Mesendoderm (in vitro differentiated cells): ENCODE measurements at regions not wholly inside any gene's neighbourhood (a gene's known extent, or its start where the extent isn't known, plus 50 kb on each side); places are given as distances from the start of the nearest gene placed in this dataset.

ENCODE experiments used
- DNase-seq: peaks from one replicate; pipeline ENCODE4 v3.0.0; 2013
- H2AK5ac ChIP-seq: 2 replicates; pipeline ENCODE4 v1.6.1; 2013; ENCODE audit warnings: low read length, inconsistent platforms
- H2BK120ac ChIP-seq: 2 replicates; pipeline ENCODE4 v1.6.1; 2013; ENCODE audit warnings: low read depth, mild to moderate bottlenecking, low read length, moderate library complexity, mixed read lengths
- H2BK15ac ChIP-seq: replicated peaks from 2 replicates; pipeline ENCODE4 v1.6.1; 2013; ENCODE audit warnings: low read depth, mild to moderate bottlenecking, moderate library complexity
- H2BK5ac ChIP-seq: 2 replicates; pipeline ENCODE4 v1.6.1; 2013; ENCODE audit warnings: low read length, inconsistent platforms
- H3K18ac ChIP-seq: 2 replicates; pipeline ENCODE4 v1.6.1; 2013; ENCODE audit warnings: mild to moderate bottlenecking, low read length, mixed read lengths
- H3K23ac ChIP-seq: one replicate; pipeline ENCODE4 v1.6.1; 2013; ENCODE audit warnings: low read length
- H3K27ac ChIP-seq: 2 replicates; pipeline ENCODE4 v1.5.1; 2013; ENCODE audit warnings: low read depth, mild to moderate bottlenecking, inconsistent platforms, low read length, moderate library complexity
- H3K27me3 ChIP-seq: 2 replicates; pipeline ENCODE4 v1.6.1; 2013; ENCODE audit warnings: low read length, control low read depth, mild to moderate bottlenecking, inconsistent platforms; ENCODE audit not compliant: insufficient read depth, poor library complexity
- H3K36me3 ChIP-seq: 2 replicates; pipeline ENCODE4 v1.6.1; 2013; ENCODE audit warnings: low read length, inconsistent platforms; ENCODE audit not compliant: control insufficient read depth, insufficient read depth
- H3K4ac ChIP-seq: one replicate; pipeline ENCODE4 v1.6.1; 2013; ENCODE audit warnings: low read depth, mild to moderate bottlenecking, low read length, moderate library complexity
- H3K4me1 ChIP-seq: 2 replicates; pipeline ENCODE4 v1.6.1; 2013; ENCODE audit warnings: low read depth, low read length, inconsistent platforms; ENCODE audit not compliant: control insufficient read depth
- H3K4me2 ChIP-seq: 2 replicates; pipeline ENCODE4 v1.6.1; 2013; ENCODE audit warnings: low read length
- H3K4me3 ChIP-seq: 2 replicates; pipeline ENCODE4 v1.5.1; 2013; ENCODE audit warnings: mild to moderate bottlenecking, low read length
- H3K56ac ChIP-seq: one replicate; pipeline ENCODE4 v1.6.1; 2013; ENCODE audit warnings: low read length
- H3K79me1 ChIP-seq: 2 replicates; pipeline ENCODE4 v1.6.1; 2013; ENCODE audit warnings: low read length, inconsistent platforms
- H3K79me2 ChIP-seq: 2 replicates; pipeline ENCODE4 v1.6.1; 2013; ENCODE audit warnings: mild to moderate bottlenecking, low read length; ENCODE audit not compliant: control insufficient read depth, insufficient read depth
- H3K9ac ChIP-seq: 2 replicates; pipeline ENCODE4 v1.6.1; 2013; ENCODE audit warnings: low read length, inconsistent platforms
- H4K5ac ChIP-seq: one replicate; pipeline ENCODE4 v1.6.1; 2013; ENCODE audit warnings: low read length
- H4K8ac ChIP-seq: one replicate; pipeline ENCODE4 v1.6.1; 2013; ENCODE audit warnings: low read depth, mild to moderate bottlenecking, control low read depth, low read length, moderate library complexity
- WGBS: extraction: QIAGEN DNeasy Blood & Tissue Kit; methylation state at CpG from one replicate; pipeline ENCODE4 v1.1.7; 2013; ENCODE audit warnings: low lambda C conversion rate, missing lambda C conversion rate; ENCODE audit not compliant: insufficient coverage; ENCODE audit errors: extremely low coverage; 5-methylcytosine and 5-hydroxymethylcytosine counted together

- Histone ChIP-seq H3K27me3 (no peaks in the 10 kb centered on the region), H3K79me1 (no peaks in the 10 kb centered on the region), H2BK120ac (no peak overlapping the region), H2BK5ac (no peak overlapping the region), H2BK15ac (no peak overlapping the region), H3K4me1 (no peaks in the 10 kb centered on the region), H3K18ac (no peak overlapping the region), H3K9ac (no peak overlapping the region), H3K4me3 (no peak overlapping the region), H3K27ac (no peak overlapping the region), H4K5ac (no peak overlapping the region), H3K79me2 (no peaks in the 10 kb centered on the region), H3K36me3 (no peaks in the 10 kb centered on the region), H3K23ac (no peak overlapping the region), H3K4me2 (no peak overlapping the region), H3K4ac (no peak overlapping the region), H2AK5ac (no peak overlapping the region), H3K56ac (no peak overlapping the region), H4K8ac (no peak overlapping the region)
- no CpG with 5 or more reads among the region's 1 CpG for WGBS
- DNase-seq: no peak
Measured at GRCh38 chr16:6111390-6111789, 1013.8 kb upstream of the EEF2KMT start.

DNA sequence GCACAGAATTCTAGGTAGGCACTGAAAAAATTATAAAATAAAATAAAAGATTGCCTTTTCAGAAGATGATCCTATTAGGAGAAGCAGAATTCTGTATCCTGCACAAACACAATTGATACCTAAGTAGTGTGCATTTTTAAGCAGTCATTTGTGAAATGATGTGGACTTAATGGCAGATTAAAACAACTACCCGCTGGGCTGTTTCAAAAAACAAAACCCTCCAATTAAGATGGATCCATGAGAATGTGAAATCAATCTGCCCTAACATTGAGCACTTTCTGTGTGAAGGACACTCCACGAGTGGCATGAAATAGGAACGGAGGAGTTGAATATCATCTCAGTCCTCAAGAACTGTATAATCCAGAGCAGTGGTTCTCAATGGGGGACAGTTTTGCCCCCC is 1012.8 kb upstream of the EEF2KMT start:
- H3K56ac ChIP-seq: no peak overlapping the region
- H4K5ac ChIP-seq: no peak overlapping the region
- H2AK5ac ChIP-seq: no peak overlapping the region
- H3K18ac ChIP-seq: no peak overlapping the region
- DNase-seq: no peak
- no peak overlapping the region for H3K9ac ChIP-seq
- H2BK15ac ChIP-seq: no peak overlapping the region
- H3K36me3 ChIP-seq: no peaks in the 10 kb centered on the region
- no peak overlapping the region for H3K23ac ChIP-seq
- H3K79me1 ChIP-seq: no peaks in the 10 kb centered on the region
- H3K4me2 ChIP-seq: no peak overlapping the region
- H3K4me3 ChIP-seq: no peak overlapping the region
- WGBS: no CpG with 5 or more reads among the region's 3 CpGs
- no peaks in the 10 kb centered on the region for H3K27me3 ChIP-seq
- no peaks in the 10 kb centered on the region for H3K79me2 ChIP-seq
- no peak overlapping the region for H3K4ac ChIP-seq
- no peak overlapping the region for H4K8ac ChIP-seq
- H2BK120ac ChIP-seq: no peak overlapping the region
- no peak overlapping the region for H2BK5ac ChIP-seq
- H3K27ac ChIP-seq: no peak overlapping the region
- H3K4me1 ChIP-seq: no peaks in the 10 kb centered on the region

DNA sequence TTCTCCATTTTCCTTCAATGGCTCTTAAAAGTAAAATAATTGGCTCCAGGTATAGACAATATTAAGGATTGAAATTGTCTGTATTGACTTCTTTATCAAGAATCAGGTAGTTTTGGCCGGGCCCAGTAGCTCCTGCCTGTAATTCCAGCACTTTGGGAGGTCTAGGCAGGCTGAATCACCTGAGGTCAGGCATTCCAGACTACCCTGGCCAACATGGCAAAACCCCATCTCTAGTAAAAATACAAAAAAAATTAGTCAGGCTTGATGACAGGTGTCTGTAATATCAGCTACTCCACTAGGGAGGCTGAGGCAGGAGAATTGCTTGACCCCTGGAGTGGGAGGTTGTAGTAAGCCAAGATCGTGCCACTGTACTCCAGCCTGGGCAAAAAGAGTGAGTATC is 1008.5 kb upstream of the EEF2KMT start:
- H3K27ac ChIP-seq: no peak overlapping the region
- no CpG with 5 or more reads among the region's 2 CpGs for WGBS
- H4K5ac ChIP-seq: no peak overlapping the region
- no peak overlapping the region for H2BK15ac ChIP-seq
- no peaks in the 10 kb centered on the region for H3K27me3 ChIP-seq
- H2AK5ac ChIP-seq: no peak overlapping the region
- no peak overlapping the region for H2BK5ac ChIP-seq
- no peak overlapping the region for H3K23ac ChIP-seq
- H3K4me2 ChIP-seq: no peak overlapping the region
- H3K79me1 ChIP-seq: no peaks in the 10 kb centered on the region
- H2BK120ac ChIP-seq: no peak overlapping the region
- H4K8ac ChIP-seq: no peak overlapping the region
- no peak overlapping the region for H3K18ac ChIP-seq
- H3K9ac ChIP-seq: no peak overlapping the region
- H3K4me1 ChIP-seq: no peaks in the 10 kb centered on the region
- H3K4me3 ChIP-seq: no peak overlapping the region
- H3K56ac ChIP-seq: no peak overlapping the region
- no peak for DNase-seq
- no peak overlapping the region for H3K4ac ChIP-seq
- no peaks in the 10 kb centered on the region for H3K36me3 ChIP-seq
- no peaks in the 10 kb centered on the region for H3K79me2 ChIP-seq

- no peak overlapping the region for H3K23ac ChIP-seq
- no peak overlapping the region for H2BK15ac ChIP-seq
- H3K4ac ChIP-seq: no peak overlapping the region
- H2AK5ac ChIP-seq: no peak overlapping the region
- H3K4me3 ChIP-seq: no peak overlapping the region
- no peak overlapping the region for H2BK5ac ChIP-seq
- no peak overlapping the region for H4K5ac ChIP-seq
- DNase-seq: no peak
- H3K4me1 ChIP-seq: no peaks in the 10 kb centered on the region
- WGBS: no CpG with 5 or more reads among the region's 3 CpGs
- H3K27me3 ChIP-seq: no peaks in the 10 kb centered on the region
- H3K79me2 ChIP-seq: no peaks in the 10 kb centered on the region
- H3K36me3 ChIP-seq: no peaks in the 10 kb centered on the region
- H3K9ac ChIP-seq: no peak overlapping the region
- H3K18ac ChIP-seq: no peak overlapping the region
- H3K56ac ChIP-seq: no peak overlapping the region
- no peak overlapping the region for H4K8ac ChIP-seq
- H3K79me1 ChIP-seq: no peaks in the 10 kb centered on the region
- H2BK120ac ChIP-seq: no peak overlapping the region
- no peak overlapping the region for H3K4me2 ChIP-seq
- no peak overlapping the region for H3K27ac ChIP-seq
Measured at GRCh38 chr16:6105115-6105514, 1007.5 kb upstream of the EEF2KMT start.

DNA sequence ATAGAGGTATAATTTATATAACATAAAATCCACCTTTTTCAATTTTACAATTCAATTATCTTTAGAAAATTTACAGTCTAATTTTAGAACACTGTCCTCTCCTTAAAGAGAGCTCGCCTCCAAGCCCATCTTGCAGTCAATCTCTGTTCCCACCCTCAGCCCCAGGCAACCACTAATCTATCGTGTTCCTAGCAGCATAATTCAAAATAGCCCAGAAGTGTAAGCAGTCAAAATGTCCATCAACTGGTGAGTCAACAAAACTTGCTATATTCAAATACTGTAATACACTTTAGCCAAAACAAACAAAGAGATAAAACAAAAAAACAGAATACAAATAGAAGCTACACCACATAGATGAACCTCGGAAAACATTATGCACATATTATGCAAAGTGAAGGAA is 1006.8 kb upstream of the EEF2KMT start:
- H2BK5ac ChIP-seq: no peak overlapping the region
- no CpG with 5 or more reads among the region's 3 CpGs for whole genome bisulfite sequencing
- no peaks in the 10 kb centered on the region for H3K36me3 ChIP-seq

GRCh38 chr16:6103561-6103960 is 1006.0 kb upstream of the EEF2KMT start:
- no peaks in the 10 kb centered on the region for H3K36me3 ChIP-seq
- no peaks in the 10 kb centered on the region for H3K79me2 ChIP-seq
- H4K8ac ChIP-seq: no peak overlapping the region
- H3K23ac ChIP-seq: no peak overlapping the region
- no peaks in the 10 kb centered on the region for H3K79me1 ChIP-seq
- no peak overlapping the region for H2BK120ac ChIP-seq
- DNase-seq: no peak
- H3K27ac ChIP-seq: no peak overlapping the region
- H3K4me1 ChIP-seq: no peaks in the 10 kb centered on the region
- no peak overlapping the region for H3K4ac ChIP-seq
- H3K4me3 ChIP-seq: no peak overlapping the region
- H2BK15ac ChIP-seq: no peak overlapping the region
- WGBS: no CpG with 5 or more reads among the region's 2 CpGs
- H3K4me2 ChIP-seq: no peak overlapping the region
- H4K5ac ChIP-seq: no peak overlapping the region
- H3K27me3 ChIP-seq: no peaks in the 10 kb centered on the region
- no peak overlapping the region for H2BK5ac ChIP-seq
- H3K9ac ChIP-seq: no peak overlapping the region
- no peak overlapping the region for H3K56ac ChIP-seq
- H2AK5ac ChIP-seq: no peak overlapping the region
- H3K18ac ChIP-seq: no peak overlapping the region

More for the DNA sequence above, 1006.8 kb upstream of the EEF2KMT start:
- no peak overlapping the region for H3K4me2 ChIP-seq
- H3K56ac ChIP-seq: no peak overlapping the region
- H3K79me1 ChIP-seq: no peaks in the 10 kb centered on the region
- H3K18ac ChIP-seq: no peak overlapping the region
- no peak overlapping the region for H4K8ac ChIP-seq
- no peaks in the 10 kb centered on the region for H3K4me1 ChIP-seq
- H3K4ac ChIP-seq: no peak overlapping the region
- H4K5ac ChIP-seq: no peak overlapping the region
- no peak overlapping the region for H2AK5ac ChIP-seq
- DNase-seq: no peak
- H3K27me3 ChIP-seq: no peaks in the 10 kb centered on the region
- no peak overlapping the region for H3K23ac ChIP-seq
- no peak overlapping the region for H3K4me3 ChIP-seq
- no peak overlapping the region for H2BK120ac ChIP-seq
- H3K27ac ChIP-seq: no peak overlapping the region
- H3K79me2 ChIP-seq: no peaks in the 10 kb centered on the region
- no peak overlapping the region for H2BK15ac ChIP-seq
- no peak overlapping the region for H3K9ac ChIP-seq
